Neural cell (in vitro differentiated cells): ENCODE measurements at regions not wholly inside any gene's neighbourhood (a gene's known extent, or its start where the extent isn't known, plus 50 kb on each side); places are given as distances from the start of the nearest gene placed in this dataset.

ENCODE experiments used
- H2AFZ ChIP-seq: fragments of 200-600, 300-800 bp; sonication (generic), shearing (Covaris generic); 2 replicates; pipeline ENCODE4 v1.6.0; 2014; ENCODE audit warnings: low read depth, mild to moderate bottlenecking, antibody characterized with exemption, low read length, moderate library complexity
- H3F3A ChIP-seq: fragments of 200-600 bp; shearing (Covaris generic); 2 replicates; pipeline ENCODE4 v1.6.1; 2016; ENCODE audit warnings: mild to moderate bottlenecking, moderate library complexity, mixed read lengths, antibody characterized with exemption, low read length; ENCODE audit not compliant: insufficient read depth, poor library complexity, severe bottlenecking
- H3K27ac ChIP-seq: fragments of 200-600, 300-800 bp; sonication (generic), shearing (Covaris generic); 2 replicates; pipeline ENCODE4 v1.5.1; 2014; ENCODE audit warnings: mild to moderate bottlenecking, low read length, moderate library complexity
- H3K27me3 ChIP-seq: fragments of 300-800, 200-600 bp; sonication (generic), shearing (Covaris generic); 2 replicates; pipeline ENCODE4 v1.6.0; 2014; ENCODE audit warnings: mild to moderate bottlenecking, low read depth, low read length, moderate library complexity; ENCODE audit not compliant: insufficient read depth
- H3K36me3 ChIP-seq: fragments of 300-800, 200-600 bp; sonication (generic), shearing (Covaris generic); 2 replicates; pipeline ENCODE4 v1.5.1; 2014; ENCODE audit warnings: mild to moderate bottlenecking, antibody characterized with exemption, low read length, moderate library complexity; ENCODE audit not compliant: insufficient read depth
- H3K4me2 ChIP-seq: fragments of 300-800, 200-600 bp; sonication (generic), shearing (Covaris generic); 2 replicates; pipeline ENCODE4 v1.6.0; 2014; ENCODE audit warnings: mild to moderate bottlenecking, low read length
- H3K4me3 ChIP-seq: fragments of 300-800, 200-600 bp; sonication (generic), shearing (Covaris generic); 2 replicates; pipeline ENCODE4 v1.5.1; 2014; ENCODE audit warnings: mild to moderate bottlenecking, low read length, moderate library complexity
- H3K79me2 ChIP-seq: fragments of 200-600 bp; shearing (Covaris generic); replicated peaks from 2 replicates; pipeline ENCODE4 v1.6.0; 2014; ENCODE audit warnings: mild to moderate bottlenecking, low read length, moderate library complexity; ENCODE audit not compliant: insufficient read depth
- H3K9ac ChIP-seq: fragments of 300-800, 200-600 bp; sonication (generic), shearing (Covaris generic); 2 replicates; pipeline ENCODE4 v1.6.1; 2016; ENCODE audit warnings: mild to moderate bottlenecking, low read length, mixed read lengths
- H3K9me2 ChIP-seq: fragments of 200-600 bp; shearing (Covaris generic); 2 replicates; pipeline ENCODE4 v1.6.1; 2016; ENCODE audit warnings: mild to moderate bottlenecking, low read length, mixed read lengths; ENCODE audit not compliant: insufficient read depth
- H3K9me3 ChIP-seq: fragments of 200-600, 300-800 bp; sonication (generic), shearing (Covaris generic); 2 replicates; pipeline ENCODE4 v1.6.1; 2016; ENCODE audit warnings: mild to moderate bottlenecking, mixed run types, low read length, moderate library complexity, mixed read lengths
- H4K20me1 ChIP-seq: fragments of 200-600 bp; shearing (Covaris generic); 2 replicates; pipeline ENCODE4 v1.6.1; 2016; ENCODE audit warnings: mild to moderate bottlenecking, mixed run types; ENCODE audit not compliant: insufficient read depth
- EP300 ChIP-seq: fragments of 450-650 bp; conservative IDR thresholded peaks from 2 replicates; pipeline ENCODE4 v1.6.1; 2014; ENCODE audit warnings: antibody characterized with exemption, mild to moderate bottlenecking, moderate library complexity; ENCODE audit not compliant: poor library complexity, severe bottlenecking
- EZH2 ChIP-seq: fragments of 200-600, 300-800 bp; shearing (Covaris generic), sonication (generic); IDR thresholded peaks from 2 replicates; pipeline ENCODE4 v1.6.1; 2014; ENCODE audit warnings: antibody characterized with exemption, low read length, borderline replicate concordance, mild to moderate bottlenecking; ENCODE audit not compliant: insufficient read depth, poor library complexity, severe bottlenecking
- MXI1 ChIP-seq: fragments of 450-650 bp; conservative IDR thresholded peaks from 2 replicates; pipeline ENCODE4 v1.6.1; 2014; ENCODE audit warnings: antibody characterized with exemption, mild to moderate bottlenecking; ENCODE audit not compliant: poor library complexity, severe bottlenecking
- POLR2AphosphoS5 ChIP-seq: IDR thresholded peaks from 2 replicates; pipeline ENCODE4 v1.6.1; 2012
- RAD21 ChIP-seq: fragments of 450-650 bp; conservative IDR thresholded peaks from 2 replicates; pipeline ENCODE4 v1.6.1; 2014; ENCODE audit warnings: antibody characterized with exemption, mild to moderate bottlenecking, moderate library complexity
- SMC3 ChIP-seq: fragments of 450-650 bp; conservative IDR thresholded peaks from 2 replicates; pipeline ENCODE4 v1.6.1; 2014; ENCODE audit warnings: antibody characterized with exemption, mild to moderate bottlenecking, moderate library complexity; ENCODE audit not compliant: poor library complexity
- TAF1 ChIP-seq: IDR thresholded peaks from 2 replicates; pipeline ENCODE4 v1.6.1; 2012; ENCODE audit warnings: low read depth
- TF ChIP-seq, protein P1 (sequence below): IDR thresholded peaks from 2 replicates; pipeline ENCODE4 v1.6.1; 2012; ENCODE audit warnings: borderline replicate concordance
- TF ChIP-seq, protein P2 (sequence below): fragments of 450-650 bp; IDR thresholded peaks from 2 replicates; pipeline ENCODE4 v1.5.1; 2014; ENCODE audit warnings: antibody characterized with exemption, mild to moderate bottlenecking, moderate library complexity; ENCODE audit not compliant: poor library complexity, severe bottlenecking

DNA sequence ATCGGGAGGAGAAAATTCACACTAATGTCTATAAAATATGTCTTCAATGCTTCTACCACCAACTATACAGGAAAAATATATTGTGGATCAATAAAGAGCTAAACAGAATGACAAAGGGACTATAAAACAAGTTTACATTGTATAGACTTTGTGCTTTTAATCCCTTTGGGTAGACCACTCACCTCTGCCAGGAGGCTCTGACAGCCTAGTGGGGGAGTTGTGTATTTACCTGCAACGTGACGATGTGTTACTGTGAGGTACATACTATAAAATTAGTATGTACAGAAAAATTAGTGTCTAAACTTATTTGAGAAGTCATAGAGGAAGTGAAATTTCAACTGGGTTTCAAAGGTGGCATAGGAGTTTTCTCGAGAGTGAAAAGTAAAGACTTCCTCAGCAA is 243.3 kb upstream of the REG3G start:
- Histone ChIP-seq H3K9me2 (no peaks in the 10 kb centered on the region), H3K9me3 (no peaks in the 10 kb centered on the region), H3K27ac (no peak overlapping the region), H3F3A (no peaks in the 10 kb centered on the region), H3K79me2 (no peaks in the 10 kb centered on the region), H3K4me2 (no peak overlapping the region), H3K36me3 (no peaks in the 10 kb centered on the region), H3K4me3 (no peak overlapping the region), H4K20me1 (no peaks in the 10 kb centered on the region), H2AFZ (no peak overlapping the region), H3K27me3 (no peaks in the 10 kb centered on the region), H3K9ac (no peak overlapping the region)
- TF ChIP-seq MXI1 (no peak), RAD21 (no peak), EZH2 (no peak), EP300 (no peak), TAF1 (no peak), SMC3 (no peak), POLR2AphosphoS5 (no peak)
- TF ChIP-seq, protein P1, sequence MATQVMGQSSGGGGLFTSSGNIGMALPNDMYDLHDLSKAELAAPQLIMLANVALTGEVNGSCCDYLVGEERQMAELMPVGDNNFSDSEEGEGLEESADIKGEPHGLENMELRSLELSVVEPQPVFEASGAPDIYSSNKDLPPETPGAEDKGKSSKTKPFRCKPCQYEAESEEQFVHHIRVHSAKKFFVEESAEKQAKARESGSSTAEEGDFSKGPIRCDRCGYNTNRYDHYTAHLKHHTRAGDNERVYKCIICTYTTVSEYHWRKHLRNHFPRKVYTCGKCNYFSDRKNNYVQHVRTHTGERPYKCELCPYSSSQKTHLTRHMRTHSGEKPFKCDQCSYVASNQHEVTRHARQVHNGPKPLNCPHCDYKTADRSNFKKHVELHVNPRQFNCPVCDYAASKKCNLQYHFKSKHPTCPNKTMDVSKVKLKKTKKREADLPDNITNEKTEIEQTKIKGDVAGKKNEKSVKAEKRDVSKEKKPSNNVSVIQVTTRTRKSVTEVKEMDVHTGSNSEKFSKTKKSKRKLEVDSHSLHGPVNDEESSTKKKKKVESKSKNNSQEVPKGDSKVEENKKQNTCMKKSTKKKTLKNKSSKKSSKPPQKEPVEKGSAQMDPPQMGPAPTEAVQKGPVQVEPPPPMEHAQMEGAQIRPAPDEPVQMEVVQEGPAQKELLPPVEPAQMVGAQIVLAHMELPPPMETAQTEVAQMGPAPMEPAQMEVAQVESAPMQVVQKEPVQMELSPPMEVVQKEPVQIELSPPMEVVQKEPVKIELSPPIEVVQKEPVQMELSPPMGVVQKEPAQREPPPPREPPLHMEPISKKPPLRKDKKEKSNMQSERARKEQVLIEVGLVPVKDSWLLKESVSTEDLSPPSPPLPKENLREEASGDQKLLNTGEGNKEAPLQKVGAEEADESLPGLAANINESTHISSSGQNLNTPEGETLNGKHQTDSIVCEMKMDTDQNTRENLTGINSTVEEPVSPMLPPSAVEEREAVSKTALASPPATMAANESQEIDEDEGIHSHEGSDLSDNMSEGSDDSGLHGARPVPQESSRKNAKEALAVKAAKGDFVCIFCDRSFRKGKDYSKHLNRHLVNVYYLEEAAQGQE, result no peak
- TF ChIP-seq, protein P2, sequence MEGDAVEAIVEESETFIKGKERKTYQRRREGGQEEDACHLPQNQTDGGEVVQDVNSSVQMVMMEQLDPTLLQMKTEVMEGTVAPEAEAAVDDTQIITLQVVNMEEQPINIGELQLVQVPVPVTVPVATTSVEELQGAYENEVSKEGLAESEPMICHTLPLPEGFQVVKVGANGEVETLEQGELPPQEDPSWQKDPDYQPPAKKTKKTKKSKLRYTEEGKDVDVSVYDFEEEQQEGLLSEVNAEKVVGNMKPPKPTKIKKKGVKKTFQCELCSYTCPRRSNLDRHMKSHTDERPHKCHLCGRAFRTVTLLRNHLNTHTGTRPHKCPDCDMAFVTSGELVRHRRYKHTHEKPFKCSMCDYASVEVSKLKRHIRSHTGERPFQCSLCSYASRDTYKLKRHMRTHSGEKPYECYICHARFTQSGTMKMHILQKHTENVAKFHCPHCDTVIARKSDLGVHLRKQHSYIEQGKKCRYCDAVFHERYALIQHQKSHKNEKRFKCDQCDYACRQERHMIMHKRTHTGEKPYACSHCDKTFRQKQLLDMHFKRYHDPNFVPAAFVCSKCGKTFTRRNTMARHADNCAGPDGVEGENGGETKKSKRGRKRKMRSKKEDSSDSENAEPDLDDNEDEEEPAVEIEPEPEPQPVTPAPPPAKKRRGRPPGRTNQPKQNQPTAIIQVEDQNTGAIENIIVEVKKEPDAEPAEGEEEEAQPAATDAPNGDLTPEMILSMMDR, result no peak

DNA sequence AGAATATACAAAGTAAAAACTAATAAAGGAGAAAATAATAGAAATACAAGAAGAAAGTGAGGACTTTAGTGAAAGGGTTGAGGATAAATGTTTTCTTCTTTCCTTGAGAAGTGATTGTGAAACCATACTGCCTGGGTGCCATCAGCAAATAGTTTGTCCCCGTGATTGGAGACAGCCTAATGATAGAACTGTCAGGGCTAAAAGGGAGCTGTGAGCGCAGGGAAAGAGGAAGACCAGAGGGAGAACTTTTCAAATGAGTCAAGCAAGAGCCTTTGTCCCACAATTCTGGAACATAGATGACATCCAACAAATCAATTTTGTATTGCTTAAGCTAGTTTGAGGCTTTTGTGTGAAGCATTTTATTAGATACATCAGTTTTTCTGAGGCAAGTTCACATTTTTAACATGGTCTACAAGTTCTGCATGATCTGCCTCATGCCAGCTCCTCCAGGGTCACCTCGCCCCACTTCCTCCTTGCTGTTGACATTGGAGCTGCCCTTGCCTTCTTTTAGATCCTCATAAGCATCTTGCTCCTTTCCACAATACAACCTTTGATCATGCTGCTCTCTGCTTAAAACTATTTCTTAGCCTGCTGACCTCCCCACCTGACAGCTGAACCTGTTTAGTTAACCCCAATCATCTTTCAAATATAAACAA is 213.4 kb upstream of the REG3G start:
- Histone ChIP-seq H3K27ac (no peak overlapping the region), H3K9me3 (no peaks in the 10 kb centered on the region), H3K9ac (no peak overlapping the region), H3K9me2 (no peaks in the 10 kb centered on the region), H3K79me2 (no peaks in the 10 kb centered on the region), H2AFZ (no peak overlapping the region), H3F3A (no peaks in the 10 kb centered on the region), H3K36me3 (no peaks in the 10 kb centered on the region), H3K27me3 (no peaks in the 10 kb centered on the region), H3K4me3 (no peak overlapping the region), H4K20me1 (no peaks in the 10 kb centered on the region), H3K4me2 (no peak overlapping the region)
- TF ChIP-seq, protein P1, result no peak
- TF ChIP-seq EP300 (no peak), MXI1 (no peak), RAD21 (no peak), TAF1 (no peak), SMC3 (no peak), EZH2 (no peak), POLR2AphosphoS5 (no peak)
- TF ChIP-seq, protein P2, result no peak
